ENCODE measurements at regions not wholly inside any gene's neighbourhood (a gene's known extent, or its start where the extent isn't known, plus 50 kb on each side); places are given as distances from the start of the nearest gene placed in this dataset.

GRCh38 chr3:118098827-118099226, 935.8 kb downstream of the IGSF11 start:
- TF ChIP-seq CTCF (IDR thresholded peaks at IDR 0.05) (no peak), POLR2A (IDR thresholded peaks at IDR 0.05) (no peak), POLR2AphosphoS5 (IDR thresholded peaks at IDR 0.05) (no peak)
